EH (cell line): ENCODE measurements at regions not wholly inside any gene's neighbourhood (a gene's known extent, or its start where the extent isn't known, plus 50 kb on each side); places are given as distances from the start of the nearest gene placed in this dataset.

Source experiments
- DNase-seq: peaks from one replicate; pipeline ENCODE4 v3.0.0-alpha.2; 2015; ENCODE audit warnings: low read depth

DNA sequence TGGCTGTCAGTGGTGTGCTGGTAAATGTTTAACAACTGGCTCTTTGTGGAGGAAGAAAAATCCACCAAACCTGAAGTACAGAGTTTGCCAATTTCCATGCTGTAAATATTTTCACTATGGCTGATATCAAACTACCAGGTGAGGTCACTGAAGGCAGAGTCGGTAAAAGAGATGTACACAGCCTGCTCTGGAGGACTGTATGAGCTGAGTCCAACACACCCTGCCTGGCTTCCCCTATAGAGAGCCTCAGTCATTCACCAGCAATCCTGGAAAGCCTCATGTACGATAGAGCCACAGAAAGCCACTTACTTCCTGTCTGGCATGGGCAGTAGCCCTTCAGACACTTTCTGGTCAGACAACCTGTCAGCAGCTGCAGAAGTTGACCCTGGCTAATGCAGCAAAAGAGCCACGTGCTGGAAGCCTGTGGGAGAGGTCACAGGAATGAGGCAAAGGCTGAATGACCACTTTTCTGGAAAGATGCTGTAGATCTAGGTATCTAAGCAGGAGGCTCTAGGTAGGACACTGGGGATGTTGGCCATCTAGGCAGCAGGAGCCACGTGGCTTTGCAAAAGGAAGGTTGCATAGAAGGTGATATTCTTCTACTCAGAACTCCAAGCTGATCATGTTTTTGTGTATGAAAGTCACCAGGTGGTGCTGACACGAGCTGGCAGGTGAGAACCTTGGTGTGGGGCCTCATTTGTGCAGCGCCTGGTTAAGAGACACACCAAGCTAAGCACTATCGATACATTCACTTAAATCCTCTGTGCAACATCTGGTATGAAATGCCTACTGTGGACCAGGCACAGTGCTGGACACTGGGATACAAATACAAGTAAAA is 553.9 kb downstream of the VRK1 start:
- no peak for DNase-seq

GRCh38 chr14:97353102-97353501 is 555.9 kb downstream of the VRK1 start:
- no peak for DNase-seq

GRCh38 chr14:97354119-97354722 is 557.0 kb downstream of the VRK1 start:
- DNase-seq, result no peak

GRCh38 chr14:97359341-97359740 is 562.2 kb downstream of the VRK1 start:
- no peak for DNase-seq

GRCh38 chr14:97361181-97361580 is 564.0 kb downstream of the VRK1 start:
- no peak for DNase-seq

DNA sequence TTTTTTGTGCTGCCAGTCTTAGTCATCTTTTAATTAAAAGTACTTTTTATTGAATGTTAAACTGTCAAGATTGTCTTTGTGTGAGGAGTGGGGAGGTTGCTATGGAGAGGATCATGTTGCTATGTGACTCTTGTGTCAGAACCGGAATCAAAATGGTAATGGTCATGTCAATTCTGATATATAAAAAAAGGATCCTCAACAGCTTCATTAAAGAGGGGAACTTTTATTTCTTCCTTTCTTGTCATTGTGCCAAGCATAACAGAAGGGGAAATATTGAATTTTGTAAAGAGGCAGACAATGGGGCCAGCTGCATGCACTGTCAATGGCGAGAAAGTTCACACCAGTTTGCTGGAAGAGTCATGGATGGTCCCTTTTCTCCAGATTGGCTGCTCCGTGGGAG is 564.8 kb downstream of the VRK1 start:
- DNase-seq, result no peak

DNA sequence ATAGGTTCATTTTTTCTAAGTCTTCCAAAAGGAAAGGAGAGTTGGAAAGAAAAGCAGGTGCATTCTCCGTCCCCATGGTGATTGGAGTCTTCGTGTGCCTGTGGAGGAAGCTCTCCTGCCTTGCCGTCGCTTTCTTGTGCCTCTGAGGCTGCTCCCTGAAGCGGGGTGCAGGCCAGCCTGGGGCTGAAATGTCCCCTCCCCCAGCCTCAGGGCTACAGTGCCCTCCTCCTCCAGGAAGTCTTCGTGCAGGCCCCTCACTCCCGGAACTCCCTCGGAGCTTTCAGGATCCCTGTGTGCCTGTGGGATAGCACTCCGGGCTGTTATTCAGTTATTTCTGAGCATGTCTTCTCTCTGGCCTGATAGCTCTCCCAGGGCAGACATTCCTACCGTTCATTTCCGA is 569.2 kb downstream of the VRK1 start:
- no peak for DNase-seq

DNA sequence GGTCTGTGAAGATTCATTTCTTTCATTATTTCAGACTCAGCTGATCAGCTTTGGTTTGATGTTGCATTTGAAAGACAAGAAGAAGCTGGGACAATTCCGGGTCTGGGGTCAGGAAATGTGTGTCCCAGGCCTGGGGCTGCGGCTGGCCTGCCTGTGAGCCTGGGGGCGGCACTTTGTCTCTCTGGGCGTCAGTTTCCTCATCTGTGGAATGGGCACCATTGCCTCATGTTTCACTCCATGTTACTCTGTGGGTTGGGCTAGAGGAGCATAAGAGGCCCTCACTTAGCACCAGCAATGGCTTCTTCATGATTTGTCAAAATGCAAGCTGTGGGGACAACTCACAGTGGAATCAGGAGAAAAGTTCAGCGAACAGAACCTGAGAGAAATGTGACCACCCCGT is 570.1 kb downstream of the VRK1 start:
- DNase-seq, result no peak

GRCh38 chr14:97368049-97368448 is 570.9 kb downstream of the VRK1 start:
- no peak for DNase-seq

GRCh38 chr14:97368900-97369564 is 571.9 kb downstream of the VRK1 start:
- no peak for DNase-seq

- no peak for DNase-seq
Observed at GRCh38 chr14:97369901-97370300, 572.7 kb downstream of the VRK1 start.

- DNase-seq, result no peak
Observed at GRCh38 chr14:97376310-97376709, 579.1 kb downstream of the VRK1 start.

GRCh38 chr14:97377550-97377949 is 580.4 kb downstream of the VRK1 start:
- DNase-seq, result no peak

DNA sequence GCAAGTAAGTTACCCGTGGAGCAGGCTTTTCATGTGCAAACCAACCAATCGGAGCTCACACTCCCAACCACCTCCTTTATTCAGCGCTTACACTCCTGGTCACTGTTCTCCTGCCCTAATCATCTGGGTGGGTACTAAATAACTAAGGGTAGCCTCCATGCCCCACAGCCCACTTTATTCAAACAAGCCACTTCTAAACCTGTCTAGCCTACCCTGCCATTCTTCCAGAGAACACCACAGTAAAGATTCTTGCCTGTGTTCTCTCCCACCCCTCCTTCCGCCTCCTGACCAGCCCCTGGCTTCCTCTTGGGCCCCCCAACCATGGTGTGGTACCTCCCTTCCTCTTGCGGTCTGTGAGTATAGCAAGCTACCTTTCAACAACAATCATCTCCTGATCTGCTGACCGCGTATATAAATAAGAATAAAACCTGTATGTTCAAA is 581.9 kb downstream of the VRK1 start:
- no peak for DNase-seq

DNA sequence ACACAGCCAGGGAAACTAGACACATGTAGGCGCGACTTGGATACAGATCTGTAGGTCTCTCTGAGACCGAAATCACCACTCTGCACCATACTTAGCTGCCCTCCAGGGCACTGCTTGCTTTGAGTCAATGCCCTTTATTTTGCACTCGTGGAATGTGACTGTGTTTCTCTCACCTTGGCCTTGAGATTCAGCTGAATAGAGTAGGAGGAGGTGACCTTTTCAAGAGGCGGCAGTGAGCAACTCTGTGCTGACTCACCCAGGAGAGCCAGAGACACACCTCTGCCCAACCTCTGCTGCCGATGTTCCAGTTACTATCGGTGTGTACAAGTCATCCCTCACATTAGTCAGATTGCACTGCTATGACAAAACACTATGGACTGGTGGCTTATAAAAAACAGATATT is 583.4 kb downstream of the VRK1 start:
- no peak for DNase-seq

- DNase-seq, result no peak
Observed at GRCh38 chr14:97381309-97381708, 584.1 kb downstream of the VRK1 start.

- no peak for DNase-seq
Observed at GRCh38 chr14:97382616-97383226, 585.5 kb downstream of the VRK1 start.

GRCh38 chr14:97385727-97386126 is 588.5 kb downstream of the VRK1 start:
- DNase-seq, result no peak

- DNase-seq, result no peak
Observed at GRCh38 chr14:97387252-97387874, 590.2 kb downstream of the VRK1 start.

DNA sequence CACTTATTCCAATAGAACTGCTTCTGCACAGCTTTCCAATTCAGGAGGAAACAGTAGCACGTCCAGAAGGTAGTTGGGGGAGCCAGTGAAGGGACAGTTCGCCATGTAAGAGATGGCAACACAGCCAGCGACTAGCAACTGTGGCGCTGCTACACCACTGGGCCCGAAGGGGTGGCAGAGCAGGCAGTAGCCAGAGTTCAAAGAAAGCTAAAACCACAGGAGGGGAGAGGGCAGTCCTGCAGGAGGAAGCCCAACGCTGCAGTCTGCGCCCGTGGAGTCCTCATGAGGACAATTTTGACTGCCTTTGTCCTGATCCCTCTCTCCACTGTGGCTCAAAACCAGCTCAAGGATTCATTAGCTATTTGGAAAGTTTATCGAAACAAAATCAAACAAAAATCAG is 591.2 kb downstream of the VRK1 start:
- no peak for DNase-seq

GRCh38 chr14:97390096-97390724 is 593.0 kb downstream of the VRK1 start:
- no peak for DNase-seq

DNA sequence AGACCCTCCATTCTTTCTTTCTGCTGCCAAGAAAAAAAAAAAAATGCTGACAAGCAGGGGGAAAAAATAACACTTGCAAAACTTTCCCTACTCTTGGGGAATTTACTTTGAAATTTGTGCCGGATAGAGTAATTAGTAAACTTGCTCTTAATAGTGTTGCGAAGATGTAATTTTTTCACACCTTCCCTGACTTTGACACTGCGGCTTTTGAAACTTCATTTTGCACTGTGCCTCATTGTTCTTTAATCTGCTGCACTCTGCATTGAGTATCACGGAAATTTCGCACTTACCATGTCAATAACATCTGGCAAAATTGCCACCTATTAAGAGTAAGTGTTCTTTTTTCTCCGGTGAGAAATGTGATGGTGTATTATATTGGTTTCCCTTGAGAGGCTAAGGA is 596.1 kb downstream of the VRK1 start:
- DNase-seq, result no peak
